Fibroblast of lung (primary cell): ENCODE measurements at regions not wholly inside any gene's neighbourhood (a gene's known extent, or its start where the extent isn't known, plus 50 kb on each side); places are given as distances from the start of the nearest gene placed in this dataset.

Experiments used
- DNase-seq, 2 donors: peaks; one replicate each; pipeline versions ENCODE4 v3.0.0 to v3.0.0-alpha.2; 2010; ENCODE audit warnings: low read depth in 2 of 2
- H2AFZ ChIP-seq: 2 replicates; pipeline ENCODE4 v1.5.1; 2012; ENCODE audit warnings: low read length, control low read depth, inconsistent platforms
- H3K27ac ChIP-seq: 2 replicates; pipeline ENCODE4 v1.5.1; 2011; ENCODE audit warnings: low read length, control low read depth; ENCODE audit not compliant: insufficient read depth
- H3K27me3 ChIP-seq: 2 replicates; pipeline ENCODE4 v1.5.1; 2011; ENCODE audit warnings: mild to moderate bottlenecking, low read length; ENCODE audit not compliant: control insufficient read depth, insufficient read depth
- H3K36me3 ChIP-seq: 2 replicates; pipeline ENCODE4 v1.5.1; 2011; ENCODE audit warnings: low read length; ENCODE audit not compliant: control insufficient read depth, insufficient read depth
- H3K4me1 ChIP-seq: 2 replicates; pipeline ENCODE4 v1.5.1; 2011; ENCODE audit warnings: low read length; ENCODE audit not compliant: control insufficient read depth, insufficient read depth; ENCODE audit errors: extremely low read depth
- H3K4me2 ChIP-seq: 2 replicates; pipeline ENCODE4 v1.5.1; 2011; ENCODE audit warnings: low read length, control low read depth; ENCODE audit not compliant: insufficient read depth; ENCODE audit errors: extremely low read depth
- H3K4me3 ChIP-seq, 4 experiments: fragments of 200-600 bp in 1 of 4; sonication (generic) in 1 of 4; replicated peaks in 1 of 4; 2 replicates each; pipeline ENCODE4 v1.5.1; 2011 to 2016; ENCODE audit warnings: low read length in 4 of 4, low read depth in 3 of 4, mild to moderate bottlenecking in 3 of 4, control low read depth in 2 of 4, inconsistent platforms in 1 of 4, mixed read lengths in 1 of 4; ENCODE audit not compliant: insufficient read depth in 1 of 4; ENCODE audit errors: control extremely low read depth in 1 of 4
- H3K79me2 ChIP-seq: 2 replicates; pipeline ENCODE4 v1.5.1; 2012; ENCODE audit warnings: mild to moderate bottlenecking, low read length, inconsistent platforms; ENCODE audit not compliant: control insufficient read depth, insufficient read depth
- H3K9ac ChIP-seq: 2 replicates; pipeline ENCODE4 v1.5.1; 2011; ENCODE audit warnings: mild to moderate bottlenecking, low read length, control low read depth; ENCODE audit not compliant: insufficient read depth
- H3K9me3 ChIP-seq: 2 replicates; pipeline ENCODE4 v1.5.1; 2012; ENCODE audit warnings: low read depth, low read length; ENCODE audit not compliant: control insufficient read depth, insufficient read depth
- H4K20me1 ChIP-seq: 2 replicates; pipeline ENCODE4 v1.5.1; 2011; ENCODE audit warnings: low read length; ENCODE audit not compliant: control insufficient read depth, insufficient read depth; ENCODE audit errors: extremely low read depth
- CTCF ChIP-seq, 2 donors: IDR thresholded peaks in 1 of 2; conservative IDR thresholded peaks in 1 of 2; 1 replicate in 1 of 2; 2 replicates in 1 of 2; pipeline ENCODE4 v1.5.1; 2011 to 2012; ENCODE audit warnings: low read length in 2 of 2, control low read depth in 1 of 2, inconsistent platforms in 1 of 2, low read depth in 1 of 2, mild to moderate bottlenecking in 1 of 2
- EZH2 ChIP-seq: IDR thresholded peaks from 2 replicates; pipeline ENCODE4 v1.5.1; 2012; ENCODE audit warnings: low read length, control low read depth, mild to moderate bottlenecking; ENCODE audit errors: missing control alignments

DNA sequence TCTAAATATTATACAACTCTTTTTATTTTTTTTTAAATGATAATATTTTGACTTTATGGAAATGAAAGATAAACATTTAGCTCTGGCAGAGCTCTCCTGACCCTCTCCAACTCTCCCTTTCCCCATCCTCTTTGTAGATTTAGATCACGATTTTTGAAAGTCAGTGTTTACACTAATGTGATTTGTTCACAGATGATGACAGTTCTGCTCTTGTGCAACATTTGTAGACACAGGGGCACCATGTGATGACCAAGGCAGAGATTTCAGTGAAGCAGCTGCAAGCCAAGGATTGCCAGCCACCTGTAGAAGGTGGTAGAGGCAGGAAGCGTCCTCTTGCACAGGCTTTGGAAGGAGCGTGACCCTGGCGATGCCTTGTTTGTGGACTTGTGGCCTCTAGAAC lies 483.2 kb downstream of the QKI start:
- H3K4me2 ChIP-seq: no peak overlapping the region
- H3K4me3 ChIP-seq: no peak overlapping the region
- TF ChIP-seq EZH2 (no peak), CTCF (conservative IDR thresholded peaks at IDR 0.05 in 1 of 2, IDR thresholded peaks at IDR 0.05 in 1 of 2; ENCODE audit: low read depth in 1 of 2, low read length in 2 of 2) (no peak)
- H3K36me3 ChIP-seq: no peaks in the 10 kb centered on the region
- no peak overlapping the region for H3K27ac ChIP-seq
- no peak overlapping the region for H2AFZ ChIP-seq
- no peak overlapping the region for H3K9ac ChIP-seq
- no peaks in the 10 kb centered on the region for H3K27me3 ChIP-seq
- no peaks in the 10 kb centered on the region for H3K9me3 ChIP-seq
- H4K20me1 ChIP-seq: no peaks in the 10 kb centered on the region
- no peaks in the 10 kb centered on the region for H3K4me1 ChIP-seq
- no peaks in the 10 kb centered on the region for H3K79me2 ChIP-seq
- peak; percentile 32 to 46 for DNase-seq

DNA sequence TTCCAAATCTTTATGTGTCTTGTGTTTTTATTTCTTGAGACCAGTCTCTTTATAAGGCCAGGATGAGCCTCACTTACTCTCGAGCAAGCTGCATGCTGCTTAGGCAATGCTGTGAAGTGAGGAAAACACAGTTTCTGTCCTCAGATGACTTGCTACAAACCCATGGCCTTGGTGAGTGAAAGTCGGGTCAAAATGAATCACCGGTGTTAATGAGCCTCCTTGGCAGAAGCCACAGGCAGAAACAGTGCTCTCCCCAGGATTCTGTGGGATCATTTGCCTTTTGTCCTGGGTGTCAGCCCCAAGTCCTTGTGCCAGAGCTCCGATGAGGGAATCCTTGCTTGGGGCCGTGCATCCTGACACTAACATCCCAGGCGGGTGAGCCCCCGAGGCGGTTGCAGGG lies 482.5 kb downstream of the QKI start:
- Histone ChIP-seq H3K27ac (no peak overlapping the region), H3K4me2 (no peak overlapping the region), H3K9ac (no peak overlapping the region), H3K79me2 (no peaks in the 10 kb centered on the region), H3K27me3 (no peaks in the 10 kb centered on the region), H3K36me3 (no peaks in the 10 kb centered on the region), H3K9me3 (no peaks in the 10 kb centered on the region), H3K4me1 (no peaks in the 10 kb centered on the region), H2AFZ (no peak overlapping the region), H3K4me3 (no peak overlapping the region), H4K20me1 (no peaks in the 10 kb centered on the region)
- peak; percentile 69 to 91 for DNase-seq
- TF ChIP-seq CTCF (conservative IDR thresholded peaks at IDR 0.05 in 1 of 2, IDR thresholded peaks at IDR 0.05 in 1 of 2; ENCODE audit: low read depth in 1 of 2, low read length in 2 of 2) (no peak), EZH2 (no peak)

- no peaks in the 10 kb centered on the region for H3K4me1 ChIP-seq
- H3K4me3 ChIP-seq: no peak overlapping the region
- no peaks in the 10 kb centered on the region for H3K27me3 ChIP-seq
- no peak overlapping the region for H3K27ac ChIP-seq
- TF ChIP-seq EZH2 (no peak), CTCF (conservative IDR thresholded peaks at IDR 0.05 in 1 of 2, IDR thresholded peaks at IDR 0.05 in 1 of 2; ENCODE audit: low read depth in 1 of 2, low read length in 2 of 2) (no peak)
- H3K9ac ChIP-seq: no peak overlapping the region
- H3K9me3 ChIP-seq: no peaks in the 10 kb centered on the region
- no peak for DNase-seq
- no peaks in the 10 kb centered on the region for H3K36me3 ChIP-seq
- no peaks in the 10 kb centered on the region for H3K79me2 ChIP-seq
- H3K4me2 ChIP-seq: no peak overlapping the region
- no peaks in the 10 kb centered on the region for H4K20me1 ChIP-seq
- H2AFZ ChIP-seq: no peak overlapping the region
Observed at GRCh38 chr6:163895162-163895561, 480.6 kb downstream of the QKI start.
